Myocyte (in vitro differentiated cells): ENCODE measurements at regions not wholly inside any gene's neighbourhood (a gene's known extent, or its start where the extent isn't known, plus 50 kb on each side); places are given as distances from the start of the nearest gene placed in this dataset.
"Not testable (repeated sequence)": the region's sequence is repeated elsewhere in the genome, so short reads cannot be mapped to it uniquely, and the experiment has no call there.

Source experiments
- DNase-seq: peaks from one replicate; pipeline ENCODE4 v3.0.0-alpha.2; 2012; ENCODE audit warnings: low read depth

- DNase-seq: no peak
These were observed 772.9 kb upstream of the SLITRK6 start for GRCh38 chr13:86572115-86572514.

- DNase-seq: no peak
These were observed 780.4 kb upstream of the SLITRK6 start for GRCh38 chr13:86579662-86580061.

- no peak for DNase-seq
These were observed 782.5 kb upstream of the SLITRK6 start for GRCh38 chr13:86581706-86582105.

GRCh38 chr13:86584301-86584700 is 785.1 kb upstream of the SLITRK6 start:
- no peak for DNase-seq

- no peak for DNase-seq
These were observed 786.6 kb upstream of the SLITRK6 start for GRCh38 chr13:86585835-86586234.

- DNase-seq: no peak
These were observed 792.6 kb upstream of the SLITRK6 start for GRCh38 chr13:86591862-86592261.

GRCh38 chr13:86601351-86601750 is 802.1 kb upstream of the SLITRK6 start:
- DNase-seq: no peak

- no peak for DNase-seq
These were observed 807.0 kb upstream of the SLITRK6 start for GRCh38 chr13:86606264-86606663.

- DNase-seq: no peak
These were observed 809.5 kb upstream of the SLITRK6 start for GRCh38 chr13:86608701-86609100.

- no peak for DNase-seq
These were observed 834.1 kb upstream of the SLITRK6 start for GRCh38 chr13:86633346-86633745.

- DNase-seq: not testable (repeated sequence)
These were observed 852.0 kb upstream of the SLITRK6 start for GRCh38 chr13:86651171-86651570.

- no peak for DNase-seq
These were observed 853.8 kb upstream of the SLITRK6 start for GRCh38 chr13:86653009-86653408.

- DNase-seq: no peak
These were observed 856.3 kb upstream of the SLITRK6 start for GRCh38 chr13:86655561-86655960.

- no peak for DNase-seq
These were observed 860.9 kb upstream of the SLITRK6 start for GRCh38 chr13:86660090-86660489.

GRCh38 chr13:86665842-86666241 is 866.6 kb upstream of the SLITRK6 start:
- DNase-seq: no peak

GRCh38 chr13:86673931-86674431 is 874.8 kb upstream of the SLITRK6 start:
- DNase-seq: no peak

GRCh38 chr13:86681223-86681622 is 882.0 kb upstream of the SLITRK6 start:
- DNase-seq: no peak

- DNase-seq: no peak
These were observed 885.2 kb upstream of the SLITRK6 start for GRCh38 chr13:86684402-86684801.

- DNase-seq: no peak
These were observed 890.7 kb upstream of the SLITRK6 start for GRCh38 chr13:86689911-86690310.

GRCh38 chr13:86692291-86692690 is 893.1 kb upstream of the SLITRK6 start:
- no peak for DNase-seq

GRCh38 chr13:86710013-86710412 is 910.8 kb upstream of the SLITRK6 start:
- no peak for DNase-seq

GRCh38 chr13:86710896-86711295 is 911.7 kb upstream of the SLITRK6 start:
- no peak for DNase-seq

- DNase-seq: no peak
These were observed 915.3 kb upstream of the SLITRK6 start for GRCh38 chr13:86714495-86714894.

GRCh38 chr13:86725105-86725504 is 925.9 kb upstream of the SLITRK6 start:
- DNase-seq: no peak
